GM11168 (cell line): ENCODE measurements at regions not wholly inside any gene's neighbourhood (a gene's known extent, or its start where the extent isn't known, plus 50 kb on each side); places are given as distances from the start of the nearest gene placed in this dataset.
"Not testable (repeated sequence)": the region's sequence is repeated elsewhere in the genome, so short reads cannot be mapped to it uniquely, and the experiment has no call there.

ENCODE experiments used
- in situ Hi-C: fragments of 300-500 bp; cut with MboI; formaldehyde crosslinking; loops from one replicate; pipeline ENCODE4 v1.12.0; 2022; ENCODE audit warnings: low sequenced_read_pairs; ENCODE audit not compliant: unreplicated experiment

GRCh38 chr1:201717286-201717685 is 111.7 kb upstream of the IPO9 start:
- in situ Hi-C loops, result no loop called here

- in situ Hi-C loops, result no loop called here
Observed at GRCh38 chr1:201718346-201719202, 110.4 kb upstream of the IPO9 start.

- in situ Hi-C loops, result no loop called here
Observed at GRCh38 chr1:201719812-201720521, 109.0 kb upstream of the IPO9 start.

GRCh38 chr1:201720522-201720844 is 108.5 kb upstream of the IPO9 start:
- in situ Hi-C loops, result no loop called here

GRCh38 chr1:201721082-201722049 is 107.6 kb upstream of the IPO9 start:
- in situ Hi-C loops, result no loop called here

- in situ Hi-C loops, result no loop called here
Observed at GRCh38 chr1:201724039-201724765, 104.8 kb upstream of the IPO9 start.

- in situ Hi-C loops, result no loop called here
Observed at GRCh38 chr1:201724766-201725118, 104.2 kb upstream of the IPO9 start.

- in situ Hi-C loops, result no loop called here
Observed at GRCh38 chr1:201726700-201727099, 102.3 kb upstream of the IPO9 start.

- in situ Hi-C loops, result no loop called here
Observed at GRCh38 chr1:201728731-201729130, 100.2 kb upstream of the IPO9 start.

- in situ Hi-C loops, result no loop called here
Observed at GRCh38 chr1:201729973-201730608, 98.9 kb upstream of the IPO9 start.

- in situ Hi-C loops, result no loop called here
Observed at GRCh38 chr1:201730611-201731010, 98.3 kb upstream of the IPO9 start.

- in situ Hi-C loops, result no loop called here
Observed at GRCh38 chr1:201731142-201731541, 97.8 kb upstream of the IPO9 start.

- in situ Hi-C loops, result no loop called here
Observed at GRCh38 chr1:201731592-201731991, 97.4 kb upstream of the IPO9 start.

- in situ Hi-C loops, result no loop called here
Observed at GRCh38 chr1:201732351-201732750, 96.6 kb upstream of the IPO9 start.

GRCh38 chr1:201734221-201734620 is 94.7 kb upstream of the IPO9 start:
- in situ Hi-C loops, result not testable (repeated sequence)

GRCh38 chr1:201734786-201735185 is 94.2 kb upstream of the IPO9 start:
- in situ Hi-C loops, result no loop called here

GRCh38 chr1:201736707-201737320 is 92.1 kb upstream of the IPO9 start:
- in situ Hi-C loops, result no loop called here

GRCh38 chr1:201737352-201738060 is 91.5 kb upstream of the IPO9 start:
- in situ Hi-C loops, result no loop called here

- in situ Hi-C loops, result no loop called here
Observed at GRCh38 chr1:201739080-201739479, 89.9 kb upstream of the IPO9 start.
